GM19239 (cell line): ENCODE measurements at regions not wholly inside any gene's neighbourhood (a gene's known extent, or its start where the extent isn't known, plus 50 kb on each side); places are given as distances from the start of the nearest gene placed in this dataset.
"Not testable (repeated sequence)": the region's sequence is repeated elsewhere in the genome, so short reads cannot be mapped to it uniquely, and the experiment has no call there.

Source experiments
- DNase-seq: peaks from one replicate; pipeline ENCODE4 v3.0.0; 2011; ENCODE audit warnings: low spot score; ENCODE audit not compliant: insufficient read length
- FAIRE-seq: peaks from 2 replicates; lab custom pipeline; 2011; peaks lifted over from hg19 to GRCh38; lab: Jason Lieb, UNC

GRCh38 chr5:37984300-37984699, 144.5 kb upstream of the GDNF start:
- no peak for FAIRE-seq
- no peak for DNase-seq

- DNase-seq (no peak), FAIRE-seq (no peak)
Observed at GRCh38 chr5:37983463-37983862, 143.6 kb upstream of the GDNF start.

- DNase-seq (no peak), FAIRE-seq (no peak)
Observed at GRCh38 chr5:37979559-37979958, 139.7 kb upstream of the GDNF start.

GRCh38 chr5:37975531-37975930, 135.7 kb upstream of the GDNF start:
- FAIRE-seq: no peak
- no peak for DNase-seq

GRCh38 chr5:37971483-37972024, 131.7 kb upstream of the GDNF start:
- no peak for DNase-seq
- no peak for FAIRE-seq

GRCh38 chr5:37966871-37967270, 127.0 kb upstream of the GDNF start:
- FAIRE-seq: no peak
- no peak for DNase-seq

- DNase-seq (no peak), FAIRE-seq (no peak)
Observed at GRCh38 chr5:37966291-37966690, 126.5 kb upstream of the GDNF start.

- DNase-seq (no peak), FAIRE-seq (no peak)
Observed at GRCh38 chr5:37962389-37962788, 122.5 kb upstream of the GDNF start.

- no peak for DNase-seq
Observed at GRCh38 chr5:37957218-37957617, 117.4 kb upstream of the GDNF start.

GRCh38 chr5:37955748-37956147, 115.9 kb upstream of the GDNF start:
- FAIRE-seq (no peak), DNase-seq (no peak)

More at GRCh38 chr5:37957218-37957617, 117.4 kb upstream of the GDNF start:
- FAIRE-seq: no peak

GRCh38 chr5:37954561-37954960, 114.7 kb upstream of the GDNF start:
- no peak for DNase-seq
- no peak for FAIRE-seq

- DNase-seq (no peak), FAIRE-seq (no peak)
Observed at GRCh38 chr5:37951946-37952721, 112.3 kb upstream of the GDNF start.

- DNase-seq (no peak), FAIRE-seq (no peak)
Observed at GRCh38 chr5:37950436-37950835, 110.6 kb upstream of the GDNF start.

GRCh38 chr5:37945446-37945845, 105.6 kb upstream of the GDNF start:
- no peak for DNase-seq
- no peak for FAIRE-seq

- FAIRE-seq: not testable (repeated sequence)
Observed at GRCh38 chr5:37943136-37943535, 103.3 kb upstream of the GDNF start.

GRCh38 chr5:37940931-37941623, 101.2 kb upstream of the GDNF start:
- no peak for FAIRE-seq
- DNase-seq: no peak

More at GRCh38 chr5:37943136-37943535, 103.3 kb upstream of the GDNF start:
- not testable (repeated sequence) for DNase-seq

GRCh38 chr5:37938861-37939260, 99.0 kb upstream of the GDNF start:
- FAIRE-seq (no peak), DNase-seq (no peak)

GRCh38 chr5:37938076-37938852, 98.4 kb upstream of the GDNF start:
- DNase-seq: no peak
- FAIRE-seq: no peak

GRCh38 chr5:37936091-37936490, 96.2 kb upstream of the GDNF start:
- DNase-seq: no peak
- FAIRE-seq: no peak

- FAIRE-seq: no peak
- DNase-seq: no peak
Observed at GRCh38 chr5:37933576-37933975, 93.7 kb upstream of the GDNF start.

GRCh38 chr5:37932450-37932849, 92.6 kb upstream of the GDNF start:
- FAIRE-seq (no peak), DNase-seq (no peak)
